ENCODE measurements at regions not wholly inside any gene's neighbourhood (a gene's known extent, or its start where the extent isn't known, plus 50 kb on each side); places are given as distances from the start of the nearest gene placed in this dataset.
"Not testable (repeated sequence)": the region's sequence is repeated elsewhere in the genome, so short reads cannot be mapped to it uniquely, and the experiment has no call there.

DNA sequence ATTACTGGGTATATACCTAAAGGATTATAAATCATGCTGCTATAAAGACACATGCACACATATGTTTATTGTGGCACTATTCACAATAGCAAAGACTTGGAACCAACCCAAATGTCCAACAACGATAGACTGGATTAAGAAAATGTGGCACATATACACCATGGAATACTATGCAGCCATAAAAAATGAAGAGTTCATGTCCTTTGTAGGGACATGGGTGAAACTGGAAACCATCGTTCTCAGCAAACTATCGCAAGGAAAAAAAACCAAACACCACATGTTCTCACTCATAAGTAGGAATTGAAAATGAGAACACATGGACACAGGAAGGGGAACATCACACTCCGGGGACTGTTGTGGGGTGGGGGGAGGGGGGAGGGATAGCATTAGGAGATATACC is 125.3 kb upstream of the PJA2 start:
- H3K27me3 ChIP-seq (ENCODE audit: control insufficient read depth, low read length); H3K9me3 ChIP-seq (ENCODE audit: control insufficient read depth, insufficient read depth, low read length); H3K36me3 ChIP-seq (ENCODE audit: control insufficient read depth, low read length); H3K27ac ChIP-seq (ENCODE audit: low read depth, low read length); H3K4me1 ChIP-seq (ENCODE audit: control insufficient read depth, low read length); H4K20me1 ChIP-seq (ENCODE audit: control insufficient read depth, insufficient read depth, low read depth, low read length); H3K4me2 ChIP-seq (ENCODE audit: low read length); H3K4me3 ChIP-seq (ENCODE audit: low read length); H3K79me2 ChIP-seq (ENCODE audit: control insufficient read depth, low read length); H3K9me2 ChIP-seq (replicated peaks; ENCODE audit: control insufficient read depth, low read length); H3F3A ChIP-seq (ENCODE audit: control insufficient read depth, insufficient read depth): not testable (repeated sequence)

DNA sequence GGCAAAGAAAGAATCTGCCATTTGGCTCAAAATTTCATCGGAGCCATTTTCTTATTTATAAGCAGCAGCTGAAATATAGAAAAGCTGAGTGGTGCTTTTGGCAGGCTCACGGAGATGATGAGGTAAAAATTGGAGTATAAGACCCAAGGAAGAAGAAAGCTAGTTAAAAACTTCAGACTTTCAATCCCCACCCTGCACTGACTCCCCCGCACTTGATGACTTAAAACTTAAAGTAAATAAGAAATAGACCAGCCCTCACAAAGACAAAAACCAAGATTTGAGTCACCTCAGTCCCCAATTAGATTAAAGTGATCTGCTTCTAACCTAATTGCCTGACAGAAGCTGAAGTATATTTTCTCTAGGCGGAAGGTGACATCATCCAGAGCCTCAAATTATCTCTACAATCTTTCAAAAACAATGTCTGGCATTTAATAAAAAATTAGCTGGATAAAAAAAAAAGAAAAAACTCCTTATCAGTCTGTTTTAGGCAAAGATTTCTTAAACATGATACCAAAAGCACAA is 124.0 kb upstream of the PJA2 start:
- Histone ChIP-seq H3F3A (ENCODE audit: control insufficient read depth, insufficient read depth) (no peaks in the 10 kb centered on the region), H3K36me3 (ENCODE audit: control insufficient read depth, low read length) (no peaks in the 10 kb centered on the region), H3K4me2 (ENCODE audit: low read length) (no peak overlapping the region), H3K79me2 (ENCODE audit: control insufficient read depth, low read length) (no peaks in the 10 kb centered on the region), H3K4me1 (ENCODE audit: control insufficient read depth, low read length) (no peaks in the 10 kb centered on the region), H4K20me1 (ENCODE audit: control insufficient read depth, insufficient read depth, low read depth, low read length) (no peaks in the 10 kb centered on the region), H3K9me2 (replicated peaks; ENCODE audit: control insufficient read depth, low read length) (no peaks in the 10 kb centered on the region), H3K27me3 (ENCODE audit: control insufficient read depth, low read length) (no peaks in the 10 kb centered on the region), H3K27ac (ENCODE audit: low read depth, low read length) (no peak overlapping the region), H3K9me3 (ENCODE audit: control insufficient read depth, insufficient read depth, low read length) (no peaks in the 10 kb centered on the region), H3K4me3 (ENCODE audit: low read length) (no peak overlapping the region)
- TF ChIP-seq, protein P1, sequence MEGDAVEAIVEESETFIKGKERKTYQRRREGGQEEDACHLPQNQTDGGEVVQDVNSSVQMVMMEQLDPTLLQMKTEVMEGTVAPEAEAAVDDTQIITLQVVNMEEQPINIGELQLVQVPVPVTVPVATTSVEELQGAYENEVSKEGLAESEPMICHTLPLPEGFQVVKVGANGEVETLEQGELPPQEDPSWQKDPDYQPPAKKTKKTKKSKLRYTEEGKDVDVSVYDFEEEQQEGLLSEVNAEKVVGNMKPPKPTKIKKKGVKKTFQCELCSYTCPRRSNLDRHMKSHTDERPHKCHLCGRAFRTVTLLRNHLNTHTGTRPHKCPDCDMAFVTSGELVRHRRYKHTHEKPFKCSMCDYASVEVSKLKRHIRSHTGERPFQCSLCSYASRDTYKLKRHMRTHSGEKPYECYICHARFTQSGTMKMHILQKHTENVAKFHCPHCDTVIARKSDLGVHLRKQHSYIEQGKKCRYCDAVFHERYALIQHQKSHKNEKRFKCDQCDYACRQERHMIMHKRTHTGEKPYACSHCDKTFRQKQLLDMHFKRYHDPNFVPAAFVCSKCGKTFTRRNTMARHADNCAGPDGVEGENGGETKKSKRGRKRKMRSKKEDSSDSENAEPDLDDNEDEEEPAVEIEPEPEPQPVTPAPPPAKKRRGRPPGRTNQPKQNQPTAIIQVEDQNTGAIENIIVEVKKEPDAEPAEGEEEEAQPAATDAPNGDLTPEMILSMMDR (IDR thresholded peaks at IDR 0.05; ENCODE audit: low read depth, low read length, poor library complexity, severe bottlenecking), result no peak
- TF ChIP-seq EZH2phosphoT487 (IDR thresholded peaks at IDR 0.05; ENCODE audit: borderline replicate concordance, low read length), result no peak

DNA sequence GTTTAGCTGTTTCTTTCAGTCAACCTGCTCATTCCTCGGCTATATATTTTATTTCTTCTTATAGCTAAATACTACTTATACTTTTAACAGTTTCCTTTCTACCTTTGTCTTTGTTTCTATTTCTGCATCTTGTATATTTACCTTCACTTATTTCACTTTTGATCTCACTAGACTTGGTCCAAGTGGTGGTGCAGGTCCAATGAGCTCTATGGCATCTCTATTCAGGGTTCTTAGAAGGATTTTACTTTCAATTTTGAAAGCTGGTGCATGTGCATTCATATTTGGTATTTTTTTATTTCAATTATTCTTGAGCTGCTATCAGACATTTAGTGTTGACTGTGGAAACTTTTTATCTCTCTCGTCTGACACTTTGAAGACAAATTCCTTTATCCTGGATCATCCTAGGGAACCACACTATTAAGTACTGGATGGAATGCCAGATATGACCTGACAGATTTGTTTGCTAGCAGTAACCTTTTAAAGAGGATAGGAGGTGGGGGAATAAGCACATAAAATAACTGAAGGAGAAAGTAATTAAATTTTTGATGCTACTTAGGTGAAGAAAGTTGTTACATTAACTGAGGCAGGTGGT is 123.1 kb upstream of the PJA2 start:
- no peak overlapping the region for H3K4me3 ChIP-seq (ENCODE audit: low read length)
- H4K20me1 ChIP-seq (ENCODE audit: control insufficient read depth, insufficient read depth, low read depth, low read length), result no peaks in the 10 kb centered on the region
- no peaks in the 10 kb centered on the region for H3F3A ChIP-seq (ENCODE audit: control insufficient read depth, insufficient read depth)
- H3K9me2 ChIP-seq (replicated peaks; ENCODE audit: control insufficient read depth, low read length), result no peaks in the 10 kb centered on the region
- no peaks in the 10 kb centered on the region for H3K36me3 ChIP-seq (ENCODE audit: control insufficient read depth, low read length)
- TF ChIP-seq, protein P1 (IDR thresholded peaks at IDR 0.05; ENCODE audit: low read depth, low read length, poor library complexity, severe bottlenecking), result no peak
- TF ChIP-seq EZH2phosphoT487 (IDR thresholded peaks at IDR 0.05; ENCODE audit: borderline replicate concordance, low read length), result no peak
- H3K27me3 ChIP-seq (ENCODE audit: control insufficient read depth, low read length), result no peaks in the 10 kb centered on the region
- no peaks in the 10 kb centered on the region for H3K4me1 ChIP-seq (ENCODE audit: control insufficient read depth, low read length)
- H3K79me2 ChIP-seq (ENCODE audit: control insufficient read depth, low read length), result no peaks in the 10 kb centered on the region
- no peaks in the 10 kb centered on the region for H3K9me3 ChIP-seq (ENCODE audit: control insufficient read depth, insufficient read depth, low read length)
- H3K27ac ChIP-seq (ENCODE audit: low read depth, low read length), result no peak overlapping the region
- no peak overlapping the region for H3K4me2 ChIP-seq (ENCODE audit: low read length)

DNA sequence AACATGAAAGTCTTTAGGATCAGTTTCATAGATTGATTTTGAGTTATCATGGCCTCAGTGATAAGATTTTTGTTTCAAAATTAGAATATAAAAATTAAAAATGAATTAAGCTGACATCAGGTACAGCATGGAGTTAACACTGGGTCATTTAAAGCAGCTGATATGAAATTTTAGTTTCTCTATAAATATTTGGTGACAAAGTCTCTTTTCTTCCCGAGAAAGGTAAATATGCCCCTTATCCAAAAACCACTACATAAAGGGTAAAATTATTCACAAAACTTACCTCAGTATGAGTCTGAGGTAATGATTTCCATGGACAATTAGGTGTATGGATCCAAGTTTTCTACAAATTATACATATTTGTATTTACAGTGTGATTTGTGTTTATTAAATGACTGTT is 121.5 kb upstream of the PJA2 start:
- H3K27ac ChIP-seq (ENCODE audit: low read depth, low read length), result no peak overlapping the region
- H3K9me3 ChIP-seq (ENCODE audit: control insufficient read depth, insufficient read depth, low read length), result no peaks in the 10 kb centered on the region
- no peaks in the 10 kb centered on the region for H3K36me3 ChIP-seq (ENCODE audit: control insufficient read depth, low read length)
- TF ChIP-seq, protein P1 (IDR thresholded peaks at IDR 0.05; ENCODE audit: low read depth, low read length, poor library complexity, severe bottlenecking), result no peak
- TF ChIP-seq EZH2phosphoT487 (IDR thresholded peaks at IDR 0.05; ENCODE audit: borderline replicate concordance, low read length), result no peak
- H3F3A ChIP-seq (ENCODE audit: control insufficient read depth, insufficient read depth), result no peaks in the 10 kb centered on the region
- H3K4me3 ChIP-seq (ENCODE audit: low read length), result no peak overlapping the region
- no peaks in the 10 kb centered on the region for H3K79me2 ChIP-seq (ENCODE audit: control insufficient read depth, low read length)
- no peaks in the 10 kb centered on the region for H3K9me2 ChIP-seq (replicated peaks; ENCODE audit: control insufficient read depth, low read length)
- no peaks in the 10 kb centered on the region for H4K20me1 ChIP-seq (ENCODE audit: control insufficient read depth, insufficient read depth, low read depth, low read length)
- no peaks in the 10 kb centered on the region for H3K27me3 ChIP-seq (ENCODE audit: control insufficient read depth, low read length)
- H3K4me2 ChIP-seq (ENCODE audit: low read length), result no peak overlapping the region
- H3K4me1 ChIP-seq (ENCODE audit: control insufficient read depth, low read length), result no peaks in the 10 kb centered on the region

Data from DOHH2 (cell line).